ENCODE measurements at regions not wholly inside any gene's neighbourhood (a gene's known extent, or its start where the extent isn't known, plus 50 kb on each side); places are given as distances from the start of the nearest gene placed in this dataset.

DNA sequence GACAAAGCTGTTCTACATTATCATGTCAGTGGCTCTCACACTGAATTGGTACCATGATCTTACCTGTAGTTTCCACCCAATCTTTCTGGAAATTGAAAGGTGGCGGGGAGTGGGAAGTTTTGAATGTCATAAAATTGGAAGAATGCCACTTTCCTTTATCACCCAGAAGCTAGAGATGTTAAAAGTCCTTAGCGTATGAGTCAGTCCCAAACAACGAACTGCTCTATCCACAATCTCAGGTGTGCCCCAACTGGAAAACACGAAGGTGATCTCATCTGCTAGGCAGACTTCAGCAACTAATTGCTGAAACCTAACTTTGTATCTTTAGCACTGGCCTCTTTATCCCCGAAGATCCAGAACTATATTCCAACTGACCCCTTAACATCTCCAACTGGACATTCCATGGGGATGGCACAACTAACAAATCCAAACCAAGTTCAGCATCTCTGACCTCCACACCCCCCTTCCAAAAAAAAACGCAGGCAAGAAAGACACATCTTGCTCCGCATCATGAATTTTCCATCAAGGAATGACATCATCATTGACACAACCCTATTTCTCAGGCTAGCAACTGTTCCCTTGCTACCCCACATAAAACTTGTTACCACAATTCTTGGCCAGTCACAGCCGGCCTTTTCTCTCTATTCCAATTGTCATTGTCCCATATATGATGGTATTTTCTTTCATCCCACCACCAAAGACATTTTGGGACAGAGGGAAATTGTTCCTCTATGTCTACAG lies 175.4 kb downstream of the KLF12 start:
- no peak for TF ChIP-seq PPARA (CRISPR knock-in tag; IDR thresholded peaks at IDR 0.05; ENCODE audit: borderline replicate concordance)
- TF ChIP-seq, protein P1, sequence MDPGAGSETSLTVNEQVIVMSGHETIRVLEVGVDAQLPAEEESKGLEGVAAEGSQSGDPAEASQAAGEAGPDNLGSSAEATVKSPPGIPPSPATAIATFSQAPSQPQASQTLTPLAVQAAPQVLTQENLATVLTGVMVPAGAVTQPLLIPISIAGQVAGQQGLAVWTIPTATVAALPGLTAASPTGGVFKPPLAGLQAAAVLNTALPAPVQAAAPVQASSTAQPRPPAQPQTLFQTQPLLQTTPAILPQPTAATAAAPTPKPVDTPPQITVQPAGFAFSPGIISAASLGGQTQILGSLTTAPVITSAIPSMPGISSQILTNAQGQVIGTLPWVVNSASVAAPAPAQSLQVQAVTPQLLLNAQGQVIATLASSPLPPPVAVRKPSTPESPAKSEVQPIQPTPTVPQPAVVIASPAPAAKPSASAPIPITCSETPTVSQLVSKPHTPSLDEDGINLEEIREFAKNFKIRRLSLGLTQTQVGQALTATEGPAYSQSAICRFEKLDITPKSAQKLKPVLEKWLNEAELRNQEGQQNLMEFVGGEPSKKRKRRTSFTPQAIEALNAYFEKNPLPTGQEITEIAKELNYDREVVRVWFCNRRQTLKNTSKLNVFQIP (CRISPR knock-in tag; IDR thresholded peaks at IDR 0.05; ENCODE audit: borderline replicate concordance, low read depth) = no peak
- TF ChIP-seq ESRRG (CRISPR knock-in tag; IDR thresholded peaks at IDR 0.05) = no peak
- TF ChIP-seq BACH2 (CRISPR knock-in tag; IDR thresholded peaks at IDR 0.05; ENCODE audit: borderline replicate concordance) = no peak
- TF ChIP-seq, protein P2, sequence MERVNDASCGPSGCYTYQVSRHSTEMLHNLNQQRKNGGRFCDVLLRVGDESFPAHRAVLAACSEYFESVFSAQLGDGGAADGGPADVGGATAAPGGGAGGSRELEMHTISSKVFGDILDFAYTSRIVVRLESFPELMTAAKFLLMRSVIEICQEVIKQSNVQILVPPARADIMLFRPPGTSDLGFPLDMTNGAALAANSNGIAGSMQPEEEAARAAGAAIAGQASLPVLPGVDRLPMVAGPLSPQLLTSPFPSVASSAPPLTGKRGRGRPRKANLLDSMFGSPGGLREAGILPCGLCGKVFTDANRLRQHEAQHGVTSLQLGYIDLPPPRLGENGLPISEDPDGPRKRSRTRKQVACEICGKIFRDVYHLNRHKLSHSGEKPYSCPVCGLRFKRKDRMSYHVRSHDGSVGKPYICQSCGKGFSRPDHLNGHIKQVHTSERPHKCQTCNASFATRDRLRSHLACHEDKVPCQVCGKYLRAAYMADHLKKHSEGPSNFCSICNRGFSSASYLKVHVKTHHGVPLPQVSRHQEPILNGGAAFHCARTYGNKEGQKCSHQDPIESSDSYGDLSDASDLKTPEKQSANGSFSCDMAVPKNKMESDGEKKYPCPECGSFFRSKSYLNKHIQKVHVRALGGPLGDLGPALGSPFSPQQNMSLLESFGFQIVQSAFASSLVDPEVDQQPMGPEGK (CRISPR knock-in tag; IDR thresholded peaks at IDR 0.05; ENCODE audit: borderline replicate concordance) = no peak
- TF ChIP-seq ZFP30 (CRISPR knock-in tag; IDR thresholded peaks at IDR 0.05) = no peak
- no peak for TF ChIP-seq RARB (CRISPR knock-in tag; IDR thresholded peaks at IDR 0.05)
- TF ChIP-seq CREB5 (CRISPR knock-in tag; IDR thresholded peaks at IDR 0.05; ENCODE audit: low read depth) = no peak
- no peak for TF ChIP-seq ZC3H10 (CRISPR knock-in tag; IDR thresholded peaks at IDR 0.05)
- TF ChIP-seq TCF4 (CRISPR knock-in tag; IDR thresholded peaks at IDR 0.05; ENCODE audit: borderline replicate concordance) = no peak
- no peak for ATAC-seq

GRCh38 chr13:73957889-73958288 lies 176.3 kb downstream of the KLF12 start:
- ATAC-seq = no peak
- TF ChIP-seq ZNF565 (CRISPR knock-in tag; conservative IDR thresholded peaks at IDR 0.05; ENCODE audit: low read depth) (no peak), TCF4 (CRISPR knock-in tag; IDR thresholded peaks at IDR 0.05; ENCODE audit: borderline replicate concordance) (no peak), ZFP3 (CRISPR knock-in tag; IDR thresholded peaks at IDR 0.05) (no peak), ZNF70 (CRISPR knock-in tag; IDR thresholded peaks at IDR 0.05) (no peak), ESRRG (CRISPR knock-in tag; IDR thresholded peaks at IDR 0.05) (no peak), TOX (CRISPR knock-in tag; IDR thresholded peaks at IDR 0.05; ENCODE audit: borderline replicate concordance) (no peak), ISL1 (CRISPR knock-in tag; IDR thresholded peaks at IDR 0.05) (no peak), ZFP30 (CRISPR knock-in tag; IDR thresholded peaks at IDR 0.05) (no peak), CREB5 (CRISPR knock-in tag; IDR thresholded peaks at IDR 0.05; ENCODE audit: low read depth) (no peak), TSHZ2 (CRISPR knock-in tag; IDR thresholded peaks at IDR 0.05) (no peak), GLIS3 (CRISPR knock-in tag; IDR thresholded peaks at IDR 0.05) (no peak), ZNF8 (CRISPR knock-in tag; IDR thresholded peaks at IDR 0.05) (no peak), ARNTL (CRISPR knock-in tag; IDR thresholded peaks at IDR 0.05; ENCODE audit: borderline replicate concordance, low read depth) (no peak)
- TF ChIP-seq, protein P2 (CRISPR knock-in tag; IDR thresholded peaks at IDR 0.05; ENCODE audit: borderline replicate concordance) = no peak
